ENCODE measurements at regions not wholly inside any gene's neighbourhood (a gene's known extent, or its start where the extent isn't known, plus 50 kb on each side); places are given as distances from the start of the nearest gene placed in this dataset.

DNA sequence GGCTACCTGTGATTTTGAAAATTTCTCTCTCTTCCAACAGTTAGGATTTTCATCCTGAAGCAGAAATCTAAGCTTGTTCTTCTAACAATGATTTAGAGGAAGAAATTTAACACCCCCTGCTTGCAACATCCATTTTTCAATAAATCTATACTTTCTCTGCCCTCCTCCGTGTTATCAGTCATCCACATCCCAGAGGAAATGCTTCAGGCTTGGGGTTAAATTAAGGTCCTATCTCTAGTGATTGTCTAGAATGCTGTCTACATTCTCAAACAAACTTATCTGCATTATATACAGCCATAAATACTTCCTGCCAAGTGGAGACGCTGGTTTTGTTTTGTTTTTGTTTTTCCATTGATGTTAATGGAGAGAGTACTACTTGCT is 371.0 kb downstream of the CSNK1G3 start:
- H3K27me3 ChIP-seq (replicated peaks in 1 of 4; ENCODE audit: control extremely low read depth in 1 of 4, control insufficient read depth in 3 of 4, insufficient read depth in 4 of 4, low read length in 3 of 4) = no peaks in the 10 kb centered on the region
- no peak for DNase-seq
- H3K4me3 ChIP-seq (ENCODE audit: control extremely low read depth in 1 of 5, extremely low read depth in 1 of 5, insufficient read depth in 1 of 5, low read depth in 2 of 5, low read length in 4 of 5) = no peak overlapping the region
- no peak for ATAC-seq (ENCODE audit: low read depth)
- H4K20me1 ChIP-seq (ENCODE audit: control insufficient read depth, insufficient read depth, low read length, poor library complexity, severe bottlenecking) = no peaks in the 10 kb centered on the region
- TF ChIP-seq EZH2 (IDR thresholded peaks at IDR 0.05; ENCODE audit: borderline replicate concordance, insufficient read depth, low read depth, low read length, poor library complexity, severe bottlenecking) = no peak
- TF ChIP-seq, protein P1, sequence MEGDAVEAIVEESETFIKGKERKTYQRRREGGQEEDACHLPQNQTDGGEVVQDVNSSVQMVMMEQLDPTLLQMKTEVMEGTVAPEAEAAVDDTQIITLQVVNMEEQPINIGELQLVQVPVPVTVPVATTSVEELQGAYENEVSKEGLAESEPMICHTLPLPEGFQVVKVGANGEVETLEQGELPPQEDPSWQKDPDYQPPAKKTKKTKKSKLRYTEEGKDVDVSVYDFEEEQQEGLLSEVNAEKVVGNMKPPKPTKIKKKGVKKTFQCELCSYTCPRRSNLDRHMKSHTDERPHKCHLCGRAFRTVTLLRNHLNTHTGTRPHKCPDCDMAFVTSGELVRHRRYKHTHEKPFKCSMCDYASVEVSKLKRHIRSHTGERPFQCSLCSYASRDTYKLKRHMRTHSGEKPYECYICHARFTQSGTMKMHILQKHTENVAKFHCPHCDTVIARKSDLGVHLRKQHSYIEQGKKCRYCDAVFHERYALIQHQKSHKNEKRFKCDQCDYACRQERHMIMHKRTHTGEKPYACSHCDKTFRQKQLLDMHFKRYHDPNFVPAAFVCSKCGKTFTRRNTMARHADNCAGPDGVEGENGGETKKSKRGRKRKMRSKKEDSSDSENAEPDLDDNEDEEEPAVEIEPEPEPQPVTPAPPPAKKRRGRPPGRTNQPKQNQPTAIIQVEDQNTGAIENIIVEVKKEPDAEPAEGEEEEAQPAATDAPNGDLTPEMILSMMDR (IDR thresholded peaks at IDR 0.05) = no peak
- H3K4me1 Mint-ChIP-seq = no peaks in the 10 kb centered on the region
- H3K27ac Mint-ChIP-seq = no peak overlapping the region
- H3K9me3 Mint-ChIP-seq (ENCODE audit: insufficient read depth) = no peaks in the 10 kb centered on the region
- no peak overlapping the region for H3K27ac ChIP-seq (ENCODE audit: low read length in 2 of 2)
- H3K9me3 ChIP-seq (ENCODE audit: control extremely low read depth in 1 of 3, control insufficient read depth in 2 of 3, insufficient read depth in 1 of 3, low read length in 2 of 3) = no peaks in the 10 kb centered on the region
- no peak overlapping the region for H2AFZ ChIP-seq (ENCODE audit: insufficient read depth, low read depth, low read length, poor library complexity, severe bottlenecking)
- ChIA-PET POLR2A (no interaction called here), CTCF (no interaction called here)
- no peaks in the 10 kb centered on the region for H3K27me3 Mint-ChIP-seq
- no CpG with 5 or more reads among the region's 2 CpGs for WGBS (ENCODE audit: insufficient coverage)
- H3K4me1 ChIP-seq (ENCODE audit: control insufficient read depth in 2 of 2, insufficient read depth in 2 of 2, low read length in 2 of 2) = no peaks in the 10 kb centered on the region
- H3K4me2 ChIP-seq (replicated peaks; ENCODE audit: low read depth, low read length, poor library complexity, severe bottlenecking) = no peak overlapping the region
- intact Hi-C loops (cut with micrococcal nuclease) = no loop called here
- no peak overlapping the region for H3K9ac ChIP-seq (ENCODE audit: low read length)
- no peaks in the 10 kb centered on the region for H3K79me2 ChIP-seq (ENCODE audit: control insufficient read depth, insufficient read depth, low read length)
- H3K36me3 ChIP-seq (replicated peaks in 1 of 2; ENCODE audit: control extremely low read depth in 1 of 2, control insufficient read depth in 1 of 2, extremely low read depth in 1 of 2, insufficient read depth in 2 of 2, low read length in 1 of 2) = no peaks in the 10 kb centered on the region
- no peak overlapping the region for H3K4me3 Mint-ChIP-seq

DNA sequence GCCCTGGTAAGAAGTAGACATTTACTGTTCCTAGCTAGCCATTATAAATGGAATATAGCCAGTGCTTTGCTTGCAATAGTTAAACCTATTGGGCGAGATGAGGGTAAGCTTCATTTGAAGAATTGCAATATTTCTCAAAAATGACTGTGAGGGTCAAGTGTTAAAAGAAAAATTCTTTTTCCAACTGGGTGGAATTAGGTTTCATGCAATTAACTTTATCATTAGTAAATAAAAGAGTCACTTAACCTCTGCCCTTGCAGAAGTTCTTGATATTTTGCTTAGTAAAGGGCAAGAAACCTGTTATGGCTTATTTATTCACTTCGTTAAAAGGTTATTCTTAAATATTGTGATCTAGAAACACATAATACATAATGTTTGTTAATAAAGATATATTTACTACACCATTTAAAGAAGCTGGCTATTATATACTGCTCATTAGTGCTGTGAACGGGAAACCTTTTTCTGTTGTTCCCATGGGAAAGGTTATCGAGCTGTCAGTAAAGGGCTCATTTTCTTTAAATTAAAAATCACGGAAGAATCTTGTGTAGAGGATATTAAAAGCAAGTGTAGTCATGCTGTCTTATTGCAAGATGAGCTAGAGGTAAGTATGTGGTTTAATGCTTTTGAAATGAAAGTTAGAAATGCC is 370.5 kb downstream of the CSNK1G3 start:
- no peaks in the 10 kb centered on the region for H3K27me3 ChIP-seq (replicated peaks in 1 of 4; ENCODE audit: control extremely low read depth in 1 of 4, control insufficient read depth in 3 of 4, insufficient read depth in 4 of 4, low read length in 3 of 4)
- POLR2A ChIA-PET = no interaction called here
- no peak overlapping the region for H2AFZ ChIP-seq (ENCODE audit: insufficient read depth, low read depth, low read length, poor library complexity, severe bottlenecking)
- no peaks in the 10 kb centered on the region for H3K9me3 Mint-ChIP-seq (ENCODE audit: insufficient read depth)
- no peaks in the 10 kb centered on the region for H3K27me3 Mint-ChIP-seq
- H3K9ac ChIP-seq (ENCODE audit: low read length) = no peak overlapping the region
- intact Hi-C loops (cut with micrococcal nuclease) = no loop called here
- DNase-seq = no peak
- no peak overlapping the region for H3K27ac ChIP-seq (ENCODE audit: low read length in 2 of 2)
- CTCF ChIA-PET = no interaction called here
- no peaks in the 10 kb centered on the region for H3K4me1 ChIP-seq (ENCODE audit: control insufficient read depth in 2 of 2, insufficient read depth in 2 of 2, low read length in 2 of 2)
- TF ChIP-seq, protein P1 (IDR thresholded peaks at IDR 0.05) = no peak
- TF ChIP-seq EZH2 (IDR thresholded peaks at IDR 0.05; ENCODE audit: borderline replicate concordance, insufficient read depth, low read depth, low read length, poor library complexity, severe bottlenecking) = no peak
- no peak overlapping the region for H3K4me2 ChIP-seq (replicated peaks; ENCODE audit: low read depth, low read length, poor library complexity, severe bottlenecking)
- no peak overlapping the region for H3K27ac Mint-ChIP-seq
- ATAC-seq (ENCODE audit: low read depth) = no peak
- no peaks in the 10 kb centered on the region for H3K4me1 Mint-ChIP-seq
- no peaks in the 10 kb centered on the region for H4K20me1 ChIP-seq (ENCODE audit: control insufficient read depth, insufficient read depth, low read length, poor library complexity, severe bottlenecking)
- no peak overlapping the region for H3K4me3 Mint-ChIP-seq
- H3K4me3 ChIP-seq (ENCODE audit: control extremely low read depth in 1 of 5, extremely low read depth in 1 of 5, insufficient read depth in 1 of 5, low read depth in 2 of 5, low read length in 4 of 5) = no peak overlapping the region
- H3K36me3 ChIP-seq (replicated peaks in 1 of 2; ENCODE audit: control extremely low read depth in 1 of 2, control insufficient read depth in 1 of 2, extremely low read depth in 1 of 2, insufficient read depth in 2 of 2, low read length in 1 of 2) = no peaks in the 10 kb centered on the region
- peaks cover 0 to 2% (median 0%) of the 10 kb centered on the region in 3 donors for H3K9me3 ChIP-seq (ENCODE audit: control extremely low read depth in 1 of 3, control insufficient read depth in 2 of 3, insufficient read depth in 1 of 3, low read length in 2 of 3)
- WGBS (ENCODE audit: insufficient coverage) = 90% methylated on average over 2 of the region's 5 CpGs
- no peaks in the 10 kb centered on the region for H3K79me2 ChIP-seq (ENCODE audit: control insufficient read depth, insufficient read depth, low read length)
